GM12873 (cell line): ENCODE measurements at regions not wholly inside any gene's neighbourhood (a gene's known extent, or its start where the extent isn't known, plus 50 kb on each side); places are given as distances from the start of the nearest gene placed in this dataset.

ENCODE experiments used
- CTCF ChIP-seq: IDR thresholded peaks from 2 replicates; pipeline ENCODE4 v1.5.1; 2012; ENCODE audit warnings: low read depth, mild to moderate bottlenecking, moderate library complexity, low read length, control low read depth; ENCODE audit not compliant: insufficient read depth; ENCODE audit errors: missing control alignments

DNA sequence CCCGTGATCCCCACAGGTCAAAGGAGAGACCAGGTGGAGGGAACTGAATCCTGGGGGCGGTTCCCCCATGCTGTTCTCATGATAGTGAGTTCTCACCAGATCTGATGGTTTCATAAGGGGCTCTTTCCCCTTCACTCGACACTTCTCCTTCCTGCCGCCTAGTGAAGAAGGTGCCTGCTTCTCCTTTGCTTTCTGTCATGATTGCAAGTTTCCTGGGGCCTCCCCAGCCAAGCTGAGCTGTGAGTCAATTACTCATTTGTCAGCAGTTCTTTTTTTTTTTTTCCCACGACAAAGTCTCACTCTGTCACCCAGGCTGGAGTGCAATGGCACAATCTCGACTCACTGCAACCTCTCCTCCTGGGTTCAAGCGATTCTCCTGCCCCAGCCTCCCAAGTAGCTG is 1530.4 kb downstream of the BRD1 start:
- no peak for TF ChIP-seq CTCF

GRCh38 chr22:48288376-48288940 is 1526.0 kb downstream of the TBC1D22A start:
- TF ChIP-seq CTCF: no peak

- TF ChIP-seq CTCF: no peak
Measured at GRCh38 chr22:48287031-48287430, 1524.6 kb downstream of the TBC1D22A start.

- TF ChIP-seq CTCF: no peak
Measured at GRCh38 chr22:48284671-48285070, 1522.2 kb downstream of the TBC1D22A start.

- TF ChIP-seq CTCF: no peak
Measured at GRCh38 chr22:48282804-48283203, 1520.4 kb downstream of the TBC1D22A start.

GRCh38 chr22:48279461-48279756 is 1517.0 kb downstream of the TBC1D22A start:
- no peak for TF ChIP-seq CTCF

DNA sequence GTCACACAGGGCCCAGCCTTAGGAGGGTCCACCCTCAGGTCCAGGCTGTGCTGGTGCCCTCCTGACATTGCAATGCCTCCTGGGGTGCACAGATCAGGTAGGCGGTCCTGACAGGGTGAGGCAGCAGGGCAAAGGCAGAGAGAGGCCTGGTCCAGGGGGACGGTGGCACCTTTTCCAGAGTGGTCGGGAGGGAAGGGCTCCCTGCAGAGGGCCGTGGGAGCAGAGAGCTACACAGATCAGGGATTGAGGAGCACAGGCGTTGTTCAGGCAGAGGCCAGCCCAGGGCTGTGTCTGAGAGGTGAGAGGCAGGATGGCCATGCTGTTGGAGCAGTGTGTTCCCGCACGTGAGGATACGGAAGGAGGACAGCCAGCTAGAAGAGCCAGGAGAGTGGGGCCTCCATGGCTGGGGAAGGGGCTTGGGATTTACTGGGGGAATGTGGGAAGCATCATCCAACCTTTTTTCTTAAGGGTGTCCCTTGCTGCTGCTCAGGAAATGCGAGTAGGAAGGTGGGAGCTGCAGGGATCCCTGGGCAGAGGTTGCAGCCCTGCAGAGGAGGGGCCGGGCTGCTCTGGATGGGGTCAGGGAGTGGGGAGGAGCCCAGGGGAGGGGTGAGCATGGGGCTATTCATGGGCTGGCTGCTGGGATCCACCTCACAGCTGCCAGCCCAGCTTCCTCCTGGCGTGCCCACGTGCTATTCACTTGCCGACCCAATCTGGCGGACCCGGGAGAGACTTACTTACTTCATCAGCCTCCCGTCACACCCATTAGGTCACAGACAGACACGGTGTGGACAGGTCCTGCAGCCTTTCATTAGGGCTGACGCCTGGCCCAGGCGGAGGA is 1516.4 kb downstream of the TBC1D22A start:
- TF ChIP-seq CTCF: no peak
